AG04450 (cell line): ENCODE measurements at regions not wholly inside any gene's neighbourhood (a gene's known extent, or its start where the extent isn't known, plus 50 kb on each side); places are given as distances from the start of the nearest gene placed in this dataset.

ENCODE experiments used
- CTCF ChIA-PET: fragments of 300-600, 350-600 bp; formaldehyde crosslinking; extraction: SDS; loops from one replicate; lab custom pipeline; 2022; ENCODE audit warnings: antibody characterized with exemption, inconsistent platforms; lab: Charles Lee
- POLR2A ChIA-PET: fragments of 350-600 bp; formaldehyde crosslinking; extraction: SDS; loops from one replicate; lab custom pipeline; 2021; ENCODE audit warnings: antibody characterized with exemption, inconsistent platforms; lab: Yijun Ruan, JAX
- DNase-seq: peaks from one replicate; pipeline ENCODE4 v3.0.0-alpha.2; 2011; ENCODE audit warnings: low read depth, low spot score
- H3K27ac ChIP-seq: one replicate; pipeline ENCODE4 v1.5.1; 2012; ENCODE audit warnings: low read depth, low read length, control low read depth
- H3K27me3 ChIP-seq: one replicate; pipeline ENCODE4 v1.6.0; 2012; ENCODE audit warnings: low read length; ENCODE audit not compliant: control insufficient read depth, insufficient read depth
- H3K4me3 ChIP-seq: 2 replicates; pipeline ENCODE4 v1.5.1; 2011; ENCODE audit warnings: mild to moderate bottlenecking, low read depth, low read length, control low read depth
- H3K9me3 ChIP-seq: 2 replicates; pipeline ENCODE4 v1.5.1; 2012; ENCODE audit warnings: low read length; ENCODE audit not compliant: control insufficient read depth, insufficient read depth
- TF ChIP-seq, protein P1 (sequence below): IDR thresholded peaks from 2 replicates; pipeline ENCODE4 v1.5.1; 2011; ENCODE audit warnings: low read depth, low read length, control low read depth, inconsistent platforms

DNA sequence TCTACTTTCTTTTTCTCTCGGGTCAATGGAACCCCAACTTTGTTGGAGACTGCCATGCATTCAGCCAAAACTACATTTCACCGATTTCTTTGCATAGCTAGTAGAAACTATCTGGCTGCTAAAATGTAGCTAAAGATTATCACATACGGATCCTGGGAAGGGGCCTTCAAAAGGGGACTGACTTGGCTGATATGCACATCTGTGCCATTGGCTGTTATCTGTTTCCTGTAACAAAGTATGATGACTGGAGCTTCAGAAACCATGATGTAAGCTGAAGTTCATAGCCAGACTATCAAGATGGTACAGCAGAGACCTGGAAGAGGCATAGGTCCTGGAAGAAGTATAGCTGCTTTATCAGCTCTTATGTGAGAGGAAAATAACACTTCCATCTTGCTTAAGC is 179.1 kb downstream of the NSUN3 start:
- Histone ChIP-seq H3K4me3 (no peak overlapping the region), H3K27ac (no peak overlapping the region), H3K9me3 (no peaks in the 10 kb centered on the region), H3K27me3 (no peaks in the 10 kb centered on the region)
- ChIA-PET CTCF (interaction anchor here (2.1 kb wide), 1 partner anchor 8 kb away, joined by 11 read pairs; no protein-coding TSS in a partner anchor), POLR2A (no interaction called here)
- TF ChIP-seq, protein P1, sequence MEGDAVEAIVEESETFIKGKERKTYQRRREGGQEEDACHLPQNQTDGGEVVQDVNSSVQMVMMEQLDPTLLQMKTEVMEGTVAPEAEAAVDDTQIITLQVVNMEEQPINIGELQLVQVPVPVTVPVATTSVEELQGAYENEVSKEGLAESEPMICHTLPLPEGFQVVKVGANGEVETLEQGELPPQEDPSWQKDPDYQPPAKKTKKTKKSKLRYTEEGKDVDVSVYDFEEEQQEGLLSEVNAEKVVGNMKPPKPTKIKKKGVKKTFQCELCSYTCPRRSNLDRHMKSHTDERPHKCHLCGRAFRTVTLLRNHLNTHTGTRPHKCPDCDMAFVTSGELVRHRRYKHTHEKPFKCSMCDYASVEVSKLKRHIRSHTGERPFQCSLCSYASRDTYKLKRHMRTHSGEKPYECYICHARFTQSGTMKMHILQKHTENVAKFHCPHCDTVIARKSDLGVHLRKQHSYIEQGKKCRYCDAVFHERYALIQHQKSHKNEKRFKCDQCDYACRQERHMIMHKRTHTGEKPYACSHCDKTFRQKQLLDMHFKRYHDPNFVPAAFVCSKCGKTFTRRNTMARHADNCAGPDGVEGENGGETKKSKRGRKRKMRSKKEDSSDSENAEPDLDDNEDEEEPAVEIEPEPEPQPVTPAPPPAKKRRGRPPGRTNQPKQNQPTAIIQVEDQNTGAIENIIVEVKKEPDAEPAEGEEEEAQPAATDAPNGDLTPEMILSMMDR: no peak
- DNase-seq: no peak

DNA sequence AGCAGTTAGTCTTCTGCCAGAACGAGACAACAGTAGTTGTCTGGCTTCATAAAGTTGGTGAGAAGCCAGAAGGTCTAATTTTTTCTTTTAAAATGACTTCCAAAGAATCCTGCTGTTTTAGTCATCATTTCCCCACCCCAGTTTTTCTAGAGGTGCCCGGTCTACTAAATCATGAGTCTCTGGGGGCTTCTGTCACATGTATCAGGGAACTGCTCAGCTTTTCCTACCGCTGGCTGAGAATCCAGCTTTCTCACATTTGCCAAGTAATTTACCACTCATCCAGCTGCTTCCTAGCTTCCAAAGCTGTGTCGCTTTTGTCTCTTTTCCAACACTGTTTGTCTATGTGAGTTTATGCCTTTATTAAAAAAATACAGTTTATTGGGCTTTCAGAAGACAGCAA is 183.3 kb downstream of the NSUN3 start:
- no peak for DNase-seq
- no peak overlapping the region for H3K27ac ChIP-seq
- H3K9me3 ChIP-seq: no peaks in the 10 kb centered on the region
- ChIA-PET CTCF (interaction anchor here (0.6 kb wide), 1 partner anchor 1797 kb away, joined by 3 read pairs; no protein-coding TSS in a partner anchor), POLR2A (no interaction called here)
- TF ChIP-seq, protein P1: no peak
- no peaks in the 10 kb centered on the region for H3K27me3 ChIP-seq
- no peak overlapping the region for H3K4me3 ChIP-seq

DNA sequence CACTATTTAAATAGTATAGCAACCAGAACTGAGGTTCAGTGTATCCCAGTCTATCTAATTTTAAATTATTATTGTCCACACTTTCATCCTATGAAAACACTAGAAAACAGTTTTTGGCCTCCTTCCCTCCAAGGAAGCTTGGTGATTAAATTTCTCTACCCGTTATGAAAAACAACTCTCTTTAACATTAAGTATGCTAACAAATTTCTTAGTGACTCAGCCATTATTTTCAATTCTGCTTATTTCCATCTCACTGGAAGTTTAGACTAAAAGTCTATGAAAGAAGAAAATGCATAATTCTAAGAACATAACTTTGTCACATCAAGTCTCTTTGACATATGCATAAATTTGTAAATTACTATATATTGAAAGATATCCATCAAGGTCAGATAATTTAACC is 185.2 kb downstream of the NSUN3 start:
- Histone ChIP-seq H3K4me3 (no peak overlapping the region), H3K9me3 (no peaks in the 10 kb centered on the region), H3K27ac (no peak overlapping the region), H3K27me3 (no peaks in the 10 kb centered on the region)
- ChIA-PET CTCF (interaction anchor here (1.2 to 3.6 kb wide), 5 partner anchors 9 to 39 kb away, joined by 3 to 35 read pairs (median 6); no protein-coding TSS in a partner anchor), POLR2A (no interaction called here)
- DNase-seq: no peak
- TF ChIP-seq, protein P1: no peak

DNA sequence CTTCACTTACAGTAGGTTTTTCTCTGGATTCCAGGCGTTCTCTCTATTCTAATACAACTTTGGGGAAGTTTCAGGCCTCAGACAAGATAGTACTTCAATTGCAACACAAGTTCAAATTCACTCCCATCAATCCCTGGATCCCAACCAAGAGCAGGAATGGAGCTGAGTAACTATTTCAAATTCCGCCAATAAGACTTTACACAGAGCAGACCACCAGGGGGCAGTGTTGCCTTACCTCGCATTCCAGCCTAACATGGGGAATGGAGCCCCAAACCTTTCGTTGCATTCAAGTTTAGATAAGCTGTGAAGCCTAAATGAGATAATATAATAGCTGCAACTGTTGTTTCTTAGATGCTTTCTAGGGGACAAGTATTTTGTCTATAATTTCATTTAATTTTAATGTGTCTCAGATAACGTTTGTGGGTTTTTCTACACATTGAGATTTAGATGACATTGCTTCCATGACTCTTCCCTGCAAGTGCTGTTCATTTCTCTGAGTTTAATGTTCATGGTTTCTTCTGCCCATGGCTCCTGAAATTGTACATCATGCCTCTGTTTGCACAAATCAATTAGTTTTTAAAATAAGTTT is 186.7 kb downstream of the NSUN3 start:
- Histone ChIP-seq H3K27ac (no peak overlapping the region), H3K9me3 (no peaks in the 10 kb centered on the region), H3K4me3 (no peak overlapping the region), H3K27me3 (no peaks in the 10 kb centered on the region)
- CTCF ChIA-PET: interaction anchor here (0.6 to 3.6 kb wide), 20 partner anchors 7 to 218 kb away, joined by 3 to 35 read pairs (median 4); no protein-coding TSS in a partner anchor
- POLR2A ChIA-PET: no interaction called here
- TF ChIP-seq, protein P1: peak; percentile 79
- DNase-seq: peak; percentile 30

DNA sequence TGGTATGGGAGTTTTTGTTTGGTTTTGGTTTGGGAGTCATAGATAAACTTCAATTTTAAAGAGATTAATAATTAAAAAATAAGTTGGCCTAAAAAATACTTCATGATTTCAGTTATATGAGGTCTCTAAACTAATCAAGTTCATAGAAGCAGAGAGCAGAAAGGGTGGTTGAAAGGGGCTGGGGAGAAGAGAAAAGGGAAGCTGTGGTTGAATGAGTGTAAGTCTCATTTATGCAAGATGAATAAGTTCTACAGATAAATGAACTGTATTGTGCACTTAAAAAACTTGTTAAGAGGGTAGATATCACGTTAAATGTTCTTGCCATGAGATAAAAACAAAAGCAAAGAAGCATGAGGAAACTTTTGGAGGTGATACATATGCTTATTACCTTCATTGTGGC is 188.7 kb downstream of the NSUN3 start:
- Histone ChIP-seq H3K4me3 (no peak overlapping the region), H3K27ac (no peak overlapping the region), H3K27me3 (no peaks in the 10 kb centered on the region), H3K9me3 (no peaks in the 10 kb centered on the region)
- CTCF ChIA-PET: interaction anchor here (1.5 kb wide), 1 partner anchor 17 kb away, joined by 4 read pairs; no protein-coding TSS in a partner anchor
- POLR2A ChIA-PET: no interaction called here
- TF ChIP-seq, protein P1: no peak
- DNase-seq: no peak
